Testis (tissue), 2 donors: ENCODE measurements at regions not wholly inside any gene's neighbourhood (a gene's known extent, or its start where the extent isn't known, plus 50 kb on each side); places are given as distances from the start of the nearest gene placed in this dataset.

Experiments
- POLR2A ChIP-seq: fragments of 450-650 bp; IDR thresholded peaks from one replicate; pipeline ENCODE4 v1.6.1; 2017; ENCODE audit warnings: antibody characterized with exemption, mild to moderate bottlenecking, moderate library complexity
- TF ChIP-seq, protein P1 (sequence below), 3 experiments: fragments of 450-650 bp in 2 of 3; fragments of 200-600 bp in 1 of 3; sonication (generic) in 1 of 3; IDR thresholded peaks; one replicate each; pipeline ENCODE4 v1.5.1; 2016 to 2019; ENCODE audit warnings: antibody characterized with exemption in 3 of 3, mild to moderate bottlenecking in 2 of 3, moderate library complexity in 1 of 3

DNA sequence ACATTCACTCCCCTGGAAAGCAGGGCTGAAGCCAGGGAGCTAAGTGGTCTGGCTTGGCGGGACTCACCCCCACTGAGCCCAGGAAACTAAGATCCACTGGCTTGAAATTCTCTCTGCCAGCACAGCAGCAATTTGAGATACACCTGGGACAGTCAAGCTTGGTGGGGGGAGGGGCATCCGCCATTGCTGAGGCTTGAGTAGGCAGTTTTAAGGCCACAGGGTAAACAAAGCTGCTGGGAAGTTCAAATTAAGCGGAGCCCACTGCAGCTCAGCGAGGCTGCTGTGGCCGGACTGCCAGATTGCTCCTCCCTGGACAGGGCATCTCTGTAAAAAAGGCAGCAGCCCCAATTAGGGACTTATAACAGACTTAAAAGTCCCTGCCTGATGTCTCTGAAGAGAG is 108.2 kb upstream of the FAM13C start:
- TF ChIP-seq, protein P1, sequence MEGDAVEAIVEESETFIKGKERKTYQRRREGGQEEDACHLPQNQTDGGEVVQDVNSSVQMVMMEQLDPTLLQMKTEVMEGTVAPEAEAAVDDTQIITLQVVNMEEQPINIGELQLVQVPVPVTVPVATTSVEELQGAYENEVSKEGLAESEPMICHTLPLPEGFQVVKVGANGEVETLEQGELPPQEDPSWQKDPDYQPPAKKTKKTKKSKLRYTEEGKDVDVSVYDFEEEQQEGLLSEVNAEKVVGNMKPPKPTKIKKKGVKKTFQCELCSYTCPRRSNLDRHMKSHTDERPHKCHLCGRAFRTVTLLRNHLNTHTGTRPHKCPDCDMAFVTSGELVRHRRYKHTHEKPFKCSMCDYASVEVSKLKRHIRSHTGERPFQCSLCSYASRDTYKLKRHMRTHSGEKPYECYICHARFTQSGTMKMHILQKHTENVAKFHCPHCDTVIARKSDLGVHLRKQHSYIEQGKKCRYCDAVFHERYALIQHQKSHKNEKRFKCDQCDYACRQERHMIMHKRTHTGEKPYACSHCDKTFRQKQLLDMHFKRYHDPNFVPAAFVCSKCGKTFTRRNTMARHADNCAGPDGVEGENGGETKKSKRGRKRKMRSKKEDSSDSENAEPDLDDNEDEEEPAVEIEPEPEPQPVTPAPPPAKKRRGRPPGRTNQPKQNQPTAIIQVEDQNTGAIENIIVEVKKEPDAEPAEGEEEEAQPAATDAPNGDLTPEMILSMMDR (IDR thresholded peaks at IDR 0.05) = no peak
- no peak for TF ChIP-seq POLR2A
